Stimulated activated CD8-positive, alpha-beta memory T cell treated with anti-CD3 and anti-CD28 coated beads, Interleukin-12 subunit alpha, Interleukin-12 subunit beta, amount 100 ng/mL, for 4 hours (primary cell): ENCODE measurements at regions not wholly inside any gene's neighbourhood (a gene's known extent, or its start where the extent isn't known, plus 50 kb on each side); places are given as distances from the start of the nearest gene placed in this dataset.
"Not testable (repeated sequence)": the region's sequence is repeated elsewhere in the genome, so short reads cannot be mapped to it uniquely, and the experiment has no call there.

ENCODE experiments used
- DNase-seq: peaks from one replicate; pipeline ENCODE4 v3.0.0-alpha.2; 2020; ENCODE audit warnings: low read depth

DNA sequence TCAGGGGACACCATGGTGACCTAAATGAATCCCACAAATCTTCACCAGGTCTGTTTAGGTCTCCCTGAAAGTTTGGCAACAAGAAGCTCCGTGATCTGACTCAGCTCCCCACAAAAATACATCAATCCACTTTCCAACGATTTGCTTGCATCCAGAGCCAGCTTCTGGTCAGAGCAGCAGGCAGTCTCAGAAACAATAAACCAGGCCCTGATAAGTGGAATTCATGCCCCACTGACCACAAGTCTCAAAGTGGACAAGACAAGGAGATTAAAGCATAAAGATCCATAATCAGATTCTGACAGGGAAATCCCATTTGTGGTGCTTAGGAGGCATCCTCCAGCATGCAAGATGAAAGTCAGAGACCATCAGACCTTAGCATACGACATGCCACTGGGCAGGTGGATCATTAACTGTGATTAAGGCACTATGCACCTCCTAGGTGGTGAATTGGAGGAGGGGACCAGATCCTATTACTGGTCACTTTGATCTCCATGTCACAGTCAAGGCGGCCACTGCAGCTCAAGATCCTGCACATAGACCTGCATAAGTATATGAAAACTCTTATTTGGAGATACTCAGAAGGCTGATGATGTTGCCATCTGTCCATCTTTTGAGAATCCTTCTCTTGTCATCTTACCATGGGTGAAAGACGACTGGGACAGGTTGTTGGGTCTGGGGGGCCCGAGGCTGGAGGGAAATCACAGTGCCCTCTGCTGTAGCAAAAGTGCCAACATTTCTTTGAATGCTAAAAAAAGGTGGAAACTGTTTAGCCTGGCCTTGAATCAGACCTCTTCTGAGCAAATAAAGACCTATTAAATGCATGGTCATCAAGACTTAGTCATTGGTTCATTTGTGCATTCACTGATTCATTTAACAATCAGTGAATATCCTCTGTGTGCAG is 309.2 kb upstream of the CCL2 start:
- DNase-seq: no peak

- DNase-seq: no peak
These were observed 307.3 kb upstream of the CCL2 start for GRCh38 chr17:33947762-33948161.

DNA sequence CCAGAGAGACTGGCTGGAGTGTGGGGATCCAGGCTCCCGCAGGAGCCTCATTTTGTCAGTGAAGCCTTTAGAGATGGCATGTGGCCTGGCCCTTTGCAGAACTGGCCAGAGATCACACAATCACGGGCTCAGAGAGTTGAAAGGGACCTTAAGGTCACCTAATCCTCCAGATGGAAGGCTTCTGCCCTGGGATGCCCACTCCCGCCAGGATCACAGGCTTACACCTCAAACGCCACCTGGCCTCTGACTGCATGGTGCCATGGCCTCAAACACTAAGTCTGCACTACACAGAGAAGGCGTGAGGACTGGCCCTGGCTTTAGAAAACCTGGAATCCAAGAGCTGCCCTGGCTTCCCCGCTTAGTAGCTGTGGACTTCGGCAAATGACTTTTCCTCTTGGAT is 306.8 kb upstream of the CCL2 start:
- no peak for DNase-seq

GRCh38 chr17:33949100-33949499 is 306.0 kb upstream of the CCL2 start:
- DNase-seq: no peak

DNA sequence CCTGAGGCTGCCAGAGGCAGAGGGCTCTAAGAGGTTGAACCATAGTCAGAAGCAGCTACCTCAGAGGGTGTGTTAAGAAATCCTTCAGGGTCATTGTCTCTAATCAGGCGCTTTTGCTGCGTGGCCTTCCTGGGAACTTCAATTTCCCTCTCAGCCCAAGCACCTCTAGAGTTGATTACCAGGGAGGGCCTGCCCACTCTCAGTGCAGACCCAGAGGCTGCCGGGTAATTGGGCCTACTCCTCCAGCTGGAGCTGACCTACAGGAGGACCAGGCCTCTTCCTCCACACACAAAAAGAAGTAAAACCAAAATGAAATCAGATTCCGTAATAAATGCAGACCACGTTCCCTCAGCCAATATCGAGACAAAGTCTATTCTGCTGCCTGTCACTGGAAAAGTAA is 305.0 kb upstream of the CCL2 start:
- DNase-seq: no peak

DNA sequence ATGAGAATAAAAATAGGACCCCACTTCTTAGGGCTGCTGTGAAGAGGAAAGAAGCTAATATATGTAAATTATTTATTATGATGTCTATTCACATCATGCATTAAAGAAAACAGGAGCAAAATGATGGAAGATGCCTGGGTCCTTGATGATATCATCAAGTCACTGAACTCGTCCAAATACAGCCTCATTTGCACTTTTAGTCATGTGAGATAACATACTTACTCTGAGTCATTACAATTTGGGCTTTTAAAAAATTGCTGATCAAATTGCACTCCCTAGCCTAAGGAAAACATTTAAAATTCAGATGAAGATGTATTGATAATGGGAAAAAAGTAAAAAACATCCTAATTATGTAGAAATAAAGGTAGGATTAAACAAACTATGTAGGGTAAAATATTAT is 302.7 kb upstream of the CCL2 start:
- DNase-seq: no peak

DNA sequence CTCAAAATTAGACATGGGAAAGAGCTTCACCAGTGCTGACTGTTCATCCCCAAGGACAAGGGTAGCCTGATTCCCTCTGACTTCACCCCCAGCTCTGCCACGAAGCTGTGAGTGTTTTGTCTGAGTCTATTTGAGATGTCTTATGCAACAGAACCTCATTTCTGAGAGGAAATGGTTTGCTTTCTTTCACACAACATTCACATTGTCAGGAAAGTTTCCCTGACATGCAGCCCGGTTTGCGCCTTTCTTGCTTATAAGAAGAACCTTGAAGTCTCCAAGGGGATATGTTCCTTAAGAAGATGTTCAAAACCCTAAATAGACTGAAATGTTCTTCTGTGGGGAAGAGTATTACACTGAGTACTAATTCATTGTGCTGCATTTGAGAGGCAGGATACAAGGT is 300.5 kb upstream of the CCL2 start:
- no peak for DNase-seq

DNA sequence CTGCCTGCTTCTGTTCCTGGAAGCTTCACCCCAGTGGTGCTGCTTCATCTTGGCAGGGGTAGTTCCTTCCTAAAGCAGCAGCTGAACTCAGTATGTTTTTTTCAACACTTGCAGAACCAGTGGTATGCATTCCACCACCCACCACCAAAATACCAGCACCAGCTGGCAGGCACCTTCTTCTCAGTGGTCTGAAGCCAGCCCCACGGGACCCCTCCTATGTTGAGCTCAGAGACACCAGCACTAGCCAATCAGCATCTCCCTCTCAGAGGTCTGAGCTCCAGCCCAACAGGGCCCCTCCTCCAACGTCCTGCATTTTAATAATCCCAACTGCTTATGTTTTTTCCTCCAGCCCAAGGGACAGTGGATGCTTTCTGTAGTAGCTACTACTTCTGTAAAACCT is 299.6 kb upstream of the CCL2 start:
- no peak for DNase-seq

DNA sequence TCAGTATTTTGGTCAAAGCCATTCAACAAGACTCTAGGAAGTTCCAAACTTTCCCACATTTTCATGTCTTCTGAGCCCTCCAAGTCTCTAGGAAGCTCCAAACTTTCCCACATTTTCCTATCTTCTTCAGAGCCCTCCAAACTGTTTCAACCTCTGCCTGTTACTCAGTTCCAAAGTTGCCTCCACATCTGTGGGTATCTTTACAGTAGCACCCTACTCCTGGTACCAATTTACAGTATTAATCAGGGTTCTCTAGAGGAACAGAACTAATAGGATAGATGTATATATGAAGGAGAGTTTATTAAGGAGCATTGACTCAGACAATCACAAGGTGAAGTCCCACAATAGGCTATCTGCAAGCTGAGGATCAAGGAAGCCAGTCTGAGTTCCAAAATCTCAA is 296.0 kb upstream of the CCL2 start:
- DNase-seq: not testable (repeated sequence)

DNA sequence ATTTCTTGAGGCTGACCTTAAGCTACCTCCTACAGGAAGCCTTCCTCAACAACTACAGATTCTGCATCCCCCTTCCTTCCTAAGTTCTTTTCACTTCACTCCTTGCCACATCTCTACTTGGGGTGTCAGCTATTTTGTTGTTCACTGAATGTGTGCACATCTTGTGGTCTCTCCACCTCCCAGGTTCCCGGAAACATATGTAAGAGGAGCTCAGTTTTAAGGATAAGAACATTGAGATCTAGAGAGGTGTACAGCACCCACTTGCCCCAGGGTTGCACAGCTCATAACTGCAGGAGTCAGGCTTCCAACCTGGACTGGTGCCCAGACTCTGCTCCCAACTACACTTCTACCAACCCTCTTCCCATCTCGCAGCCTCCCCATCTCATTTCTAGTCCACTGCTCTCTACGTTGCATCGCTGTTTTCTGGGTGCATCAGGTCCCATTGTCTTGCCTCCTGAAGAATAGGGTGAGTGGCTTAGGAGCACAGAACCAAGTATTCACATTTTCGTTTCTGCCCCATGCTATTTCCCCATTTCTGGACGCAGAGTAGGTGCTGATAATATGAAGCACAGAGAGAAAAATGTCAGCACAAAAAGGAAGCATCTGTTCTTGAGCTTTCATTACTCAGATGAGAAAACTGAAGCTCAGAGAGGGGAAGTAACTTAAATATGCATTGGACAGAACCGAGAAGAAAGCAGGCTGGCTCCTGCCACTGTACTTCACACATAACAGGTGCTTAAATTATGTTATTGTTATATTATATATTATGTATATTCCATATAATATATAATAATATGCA is 292.0 kb upstream of the CCL2 start:
- no peak for DNase-seq

DNA sequence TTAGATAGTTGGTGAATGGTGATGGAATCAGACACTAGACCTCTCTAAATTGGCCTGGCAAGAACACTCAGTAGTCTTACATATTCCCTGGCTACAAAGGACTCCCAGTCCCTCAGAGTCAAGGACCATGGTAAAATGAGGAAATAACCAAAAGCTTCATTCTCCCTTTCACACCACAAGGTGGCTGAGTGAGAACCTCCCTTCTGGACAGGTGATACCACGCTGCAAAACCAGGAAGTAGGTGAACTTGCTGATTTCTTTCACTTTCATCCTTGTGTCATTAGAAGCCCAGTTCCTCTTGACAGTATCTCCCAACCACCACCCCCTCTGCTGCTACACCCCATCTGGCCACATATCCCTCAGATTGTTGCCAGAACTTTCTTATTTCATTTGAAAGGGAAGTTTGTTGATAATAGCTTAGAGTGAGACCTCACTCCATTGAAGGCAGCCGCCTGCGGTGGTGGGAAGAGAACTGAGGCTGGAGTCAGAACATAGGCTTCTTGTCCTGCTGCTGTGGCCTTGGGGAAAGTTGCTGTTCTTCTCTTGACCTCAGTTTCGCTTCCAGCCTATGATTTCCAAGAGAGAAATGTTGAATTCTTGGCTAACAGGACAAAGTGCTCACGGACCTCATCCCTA is 290.6 kb upstream of the CCL2 start:
- DNase-seq: no peak

GRCh38 chr17:33966410-33967059 is 288.6 kb upstream of the CCL2 start:
- no peak for DNase-seq

GRCh38 chr17:33967608-33968349 is 287.3 kb upstream of the CCL2 start:
- no peak for DNase-seq

DNA sequence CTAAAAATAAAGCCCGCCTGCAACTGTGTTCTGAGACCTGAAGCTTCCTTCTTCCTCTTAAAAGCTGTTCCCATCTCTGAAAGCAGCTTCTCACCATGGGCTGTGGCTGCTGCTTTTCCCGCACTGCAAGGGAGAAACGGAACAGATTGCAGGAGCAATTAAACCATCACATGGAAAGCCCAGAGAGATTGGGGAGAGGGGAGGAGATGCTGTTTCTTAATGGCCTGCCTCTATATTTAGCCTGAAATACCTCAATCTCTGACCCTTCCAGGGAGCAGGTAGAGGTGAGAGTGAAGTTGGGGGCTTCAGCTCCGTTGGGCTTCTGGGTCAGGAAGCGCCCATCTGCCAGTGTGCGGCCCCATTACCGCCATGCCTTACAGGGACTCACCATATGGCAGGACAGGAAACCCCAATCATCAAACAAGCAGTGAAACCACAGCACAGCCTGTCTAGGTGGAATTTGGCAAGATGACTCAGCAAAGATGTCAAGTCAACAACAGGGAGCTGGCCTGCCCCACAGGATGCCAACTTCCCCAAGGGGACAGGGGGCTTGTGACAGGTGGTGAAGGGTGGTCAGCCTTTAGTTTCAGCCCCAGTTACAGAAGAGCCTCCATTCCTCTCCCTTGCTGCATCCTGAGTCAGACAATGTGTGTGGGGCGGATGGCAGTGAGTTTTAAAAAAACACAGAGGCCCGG is 286.6 kb upstream of the CCL2 start:
- no peak for DNase-seq

DNA sequence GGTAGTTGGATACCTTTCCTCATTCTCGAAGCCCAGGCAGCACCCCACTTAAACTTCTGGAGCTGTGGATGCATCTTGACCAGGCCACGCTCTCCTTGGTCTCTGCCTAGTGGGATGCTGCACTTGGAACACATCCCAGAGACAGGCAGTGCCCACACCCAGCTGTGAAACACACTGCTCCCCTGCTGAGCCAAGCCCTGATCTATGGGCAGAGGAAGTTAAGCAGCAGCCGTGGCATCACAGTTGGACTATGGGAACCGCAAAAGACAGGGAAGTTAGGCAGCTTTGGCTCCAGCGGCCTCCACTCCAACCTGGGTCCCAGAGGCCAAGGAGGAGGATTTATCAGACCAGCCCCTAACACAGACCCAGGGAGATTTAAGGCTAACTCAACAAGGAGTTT is 284.8 kb upstream of the CCL2 start:
- DNase-seq: no peak

DNA sequence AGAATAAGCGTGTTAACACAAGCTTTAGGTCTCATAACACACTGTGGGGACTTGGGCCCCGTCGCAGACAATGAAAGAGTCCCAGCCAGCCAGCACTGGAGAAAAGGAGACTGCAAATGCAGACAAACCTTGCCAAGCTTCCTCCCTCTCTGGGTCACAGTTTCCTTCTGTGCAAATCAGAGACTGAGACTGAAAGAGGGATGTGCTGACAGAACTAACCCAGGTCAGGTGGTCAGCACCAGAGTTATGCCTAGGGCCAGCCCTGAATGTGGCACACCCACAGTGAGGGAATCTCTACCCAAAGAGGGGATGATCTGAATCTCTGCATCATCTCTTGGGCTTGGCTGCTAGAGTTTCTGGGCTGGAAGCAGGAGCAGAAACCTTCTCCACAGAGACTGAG is 282.3 kb upstream of the CCL2 start:
- no peak for DNase-seq

GRCh38 chr17:33973491-33973890 is 281.6 kb upstream of the CCL2 start:
- DNase-seq: no peak

DNA sequence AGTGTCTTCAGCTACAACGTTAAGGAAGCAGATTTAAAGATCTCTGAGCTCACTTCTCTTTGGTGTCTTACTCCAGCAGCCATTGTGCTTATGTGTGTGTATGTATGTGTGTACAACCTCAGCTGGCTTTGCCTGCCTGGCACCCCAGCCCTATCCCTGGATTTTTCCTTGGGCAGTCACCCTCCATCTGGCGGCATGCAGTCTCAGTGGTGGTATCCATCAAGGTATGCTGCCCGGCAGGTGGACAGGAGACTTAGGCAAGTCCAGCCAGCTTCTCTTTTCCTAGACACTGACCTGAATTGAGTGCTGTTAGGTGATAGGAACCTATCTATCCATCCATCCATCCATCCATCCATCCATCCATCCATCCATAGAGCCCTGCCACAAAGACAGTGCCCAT is 280.8 kb upstream of the CCL2 start:
- DNase-seq: no peak

DNA sequence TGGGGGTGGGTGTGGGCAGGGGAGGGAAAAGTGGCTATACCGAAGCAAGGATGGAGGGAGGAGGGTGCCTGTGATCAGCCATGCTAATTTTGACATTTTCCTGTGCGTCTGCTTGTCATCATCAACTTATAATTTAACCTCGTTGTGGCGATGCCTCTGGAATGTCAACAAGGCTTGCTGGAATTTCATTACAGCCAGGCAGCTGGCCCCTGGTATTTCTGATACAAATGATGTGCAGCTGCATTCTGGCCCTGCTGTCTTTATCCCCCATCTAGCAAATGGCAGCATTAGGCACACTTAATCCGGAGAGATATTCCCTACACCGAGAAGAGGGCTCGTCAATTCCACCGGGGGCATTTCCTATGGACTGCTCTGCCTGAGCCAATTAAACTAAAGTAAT is 278.3 kb upstream of the CCL2 start:
- DNase-seq: no peak

DNA sequence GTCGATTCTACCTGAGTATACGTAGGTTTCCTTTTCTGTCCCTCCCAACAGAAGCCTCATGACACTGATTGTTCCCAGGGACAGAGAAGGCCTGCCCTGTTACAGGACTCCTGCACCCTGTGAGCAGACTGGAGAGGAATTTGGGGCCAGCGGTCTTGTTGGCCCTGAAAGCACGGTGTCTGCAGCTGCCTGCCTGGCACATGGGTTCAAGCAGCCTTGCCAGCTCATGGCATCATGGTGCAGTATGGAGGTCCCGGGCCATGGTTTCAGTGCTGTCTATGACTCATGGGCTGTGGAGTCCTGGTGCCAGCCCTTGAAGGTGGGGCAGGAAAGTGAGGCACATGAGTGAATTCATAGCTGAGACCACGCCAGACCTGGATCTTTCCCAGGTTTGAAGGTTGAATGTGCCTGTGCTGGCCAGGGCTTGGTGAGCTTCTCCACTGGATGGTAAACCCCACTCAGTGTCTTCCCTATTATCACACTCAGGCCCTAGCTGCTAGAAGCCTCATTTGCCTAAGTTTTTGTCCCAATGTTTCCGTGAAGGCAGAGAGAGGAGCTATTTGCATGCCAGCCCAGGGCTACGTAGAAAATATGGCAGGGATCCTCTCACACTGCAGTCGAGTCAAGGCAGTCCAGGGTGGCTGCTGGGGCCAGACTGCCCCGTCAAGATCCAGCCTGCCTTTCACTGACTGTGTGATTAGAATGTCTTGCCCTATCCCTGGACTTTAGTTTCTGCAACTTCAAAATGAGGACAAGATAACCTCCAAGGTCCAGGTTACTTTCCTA is 277.2 kb upstream of the CCL2 start:
- DNase-seq: no peak
